Activated CD4-positive, alpha-beta T cell treated with anti-CD3 and anti-CD28 coated beads, Interleukin-2, Interleukin-6, amounts not matched to agents 100 ng/mL and 50 ng/mL, durations not matched to agents 16 hours and 8 hours (primary cell): ENCODE measurements at regions not wholly inside any gene's neighbourhood (a gene's known extent, or its start where the extent isn't known, plus 50 kb on each side); places are given as distances from the start of the nearest gene placed in this dataset.

Source experiments
- DNase-seq: peaks from one replicate; pipeline ENCODE4 v3.0.0-alpha.2; 2020

GRCh38 chr15:39051626-39052322 is 487.2 kb upstream of the RASGRP1 start:
- no peak for DNase-seq

DNA sequence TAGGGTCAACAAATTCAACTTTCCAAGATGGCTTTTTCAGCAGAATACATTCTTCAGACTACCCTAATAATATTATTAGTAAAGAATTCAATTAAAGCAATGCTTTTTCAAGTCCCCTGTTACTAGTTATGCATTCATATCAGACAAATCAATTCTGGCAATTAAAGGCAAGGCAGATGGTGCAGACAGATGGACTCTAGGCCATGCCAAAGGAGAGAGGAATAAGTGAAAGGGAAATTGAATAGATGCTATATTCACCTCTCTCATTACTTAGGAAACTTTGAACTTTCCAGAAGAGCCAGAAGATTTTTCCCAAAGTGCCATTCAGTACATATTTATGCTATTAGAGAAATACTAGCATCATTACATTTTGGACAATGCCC is 487.7 kb upstream of the RASGRP1 start:
- DNase-seq = no peak

DNA sequence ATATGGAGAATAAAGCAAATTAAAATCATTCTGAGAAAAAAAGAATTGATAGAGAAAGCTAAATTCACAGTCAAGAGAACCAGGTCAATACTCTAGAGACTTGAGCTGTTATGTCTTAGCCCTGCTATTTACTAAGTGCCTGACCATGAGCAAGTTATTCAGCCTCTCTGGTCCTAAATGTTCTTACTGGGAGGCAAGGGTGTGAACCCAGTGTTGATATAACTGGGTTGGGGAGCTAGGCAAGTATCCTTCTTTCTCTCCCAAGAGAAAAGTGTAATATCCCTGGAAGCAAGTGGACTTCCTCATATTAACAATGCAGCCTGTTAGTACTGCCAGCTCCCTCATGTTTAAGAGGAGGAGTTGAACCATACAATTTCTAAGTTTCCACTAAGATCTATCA is 488.9 kb upstream of the RASGRP1 start:
- DNase-seq = no peak

DNA sequence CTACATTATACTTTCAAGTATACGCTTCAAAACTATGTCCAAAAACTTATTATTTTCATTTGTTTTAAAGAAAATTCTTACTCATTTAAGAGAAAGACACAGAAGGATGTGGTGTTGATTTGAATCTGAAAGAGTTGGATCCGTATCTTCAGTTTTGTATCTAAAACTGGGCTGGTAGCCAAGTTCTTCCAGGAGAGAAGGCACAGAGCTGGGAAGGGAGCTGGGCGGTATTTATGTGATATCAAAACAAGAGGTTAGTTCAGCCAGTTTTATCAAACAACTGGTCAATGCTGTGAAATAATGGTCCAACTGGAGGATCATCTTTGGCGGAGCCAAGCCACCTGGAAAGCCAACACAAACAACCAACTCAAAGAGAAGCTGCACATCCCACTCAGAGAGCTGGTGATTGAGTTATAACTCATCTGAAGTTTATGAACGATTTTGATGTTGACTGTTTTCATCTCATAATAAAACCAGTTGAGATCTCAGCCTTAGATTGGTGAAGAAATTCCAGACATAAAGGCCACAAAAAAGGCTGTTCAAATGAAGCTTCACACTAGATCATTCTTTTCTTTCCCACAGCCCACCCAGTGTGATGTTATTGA is 489.6 kb upstream of the RASGRP1 start:
- DNase-seq = no peak

GRCh38 chr15:39056357-39056756 is 491.7 kb upstream of the RASGRP1 start:
- DNase-seq = no peak

DNA sequence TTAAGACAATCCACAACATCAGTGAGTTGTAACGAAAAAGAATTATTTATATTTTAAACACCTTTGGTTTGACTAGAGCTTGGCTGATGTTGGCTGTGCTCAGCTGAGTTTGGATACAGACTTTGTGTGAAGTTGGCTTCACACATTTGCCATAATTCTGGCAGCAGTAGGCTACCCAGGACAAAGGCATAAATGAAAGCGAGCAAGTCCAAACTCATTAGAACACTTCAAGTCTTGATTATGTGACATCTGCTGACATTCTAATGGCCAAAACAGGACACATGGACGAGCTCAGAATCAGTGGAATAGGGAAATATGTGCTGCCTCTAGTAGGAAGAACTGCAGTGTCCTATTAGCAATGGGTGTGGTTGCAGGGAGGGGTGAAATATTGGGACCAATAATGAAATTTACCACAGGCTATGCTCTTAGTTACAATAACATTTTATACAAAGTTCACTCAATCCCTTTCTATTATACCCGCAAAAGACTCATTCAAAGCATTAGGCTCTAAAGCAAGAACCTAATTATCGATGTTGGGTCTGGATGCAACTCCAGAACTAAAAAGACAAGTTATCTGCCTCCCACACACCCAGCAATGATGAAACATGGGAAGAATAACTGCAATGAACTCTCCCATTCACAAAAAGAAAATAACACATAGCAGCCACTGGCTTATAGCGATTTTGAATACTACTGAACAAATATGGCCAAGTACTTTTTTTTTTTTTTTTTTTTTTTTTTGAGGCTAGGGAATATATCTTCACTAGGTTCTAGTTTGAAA is 493.9 kb upstream of the RASGRP1 start:
- no peak for DNase-seq

- DNase-seq = no peak
These were observed 495.3 kb upstream of the RASGRP1 start for GRCh38 chr15:39059917-39060316.

GRCh38 chr15:39061952-39062464 is 497.4 kb upstream of the RASGRP1 start:
- no peak for DNase-seq

DNA sequence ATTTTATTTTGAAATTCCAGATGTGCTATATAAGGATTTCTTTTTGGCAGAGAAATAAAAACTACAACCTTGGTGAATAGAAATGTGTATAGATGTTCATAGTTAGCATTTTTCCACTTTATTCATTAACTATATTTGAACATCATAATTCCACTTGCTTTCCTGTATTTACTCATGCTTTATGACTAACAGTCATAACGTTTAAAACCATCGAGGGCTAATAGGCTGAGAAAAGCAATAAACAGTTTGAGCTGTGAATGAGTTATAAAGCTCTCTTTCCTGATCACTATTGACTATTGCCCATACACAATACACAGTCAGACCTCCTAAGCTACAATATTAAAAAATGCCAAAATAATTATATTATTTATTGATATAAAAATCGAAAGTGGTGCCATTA is 502.1 kb upstream of the RASGRP1 start:
- no peak for DNase-seq

DNA sequence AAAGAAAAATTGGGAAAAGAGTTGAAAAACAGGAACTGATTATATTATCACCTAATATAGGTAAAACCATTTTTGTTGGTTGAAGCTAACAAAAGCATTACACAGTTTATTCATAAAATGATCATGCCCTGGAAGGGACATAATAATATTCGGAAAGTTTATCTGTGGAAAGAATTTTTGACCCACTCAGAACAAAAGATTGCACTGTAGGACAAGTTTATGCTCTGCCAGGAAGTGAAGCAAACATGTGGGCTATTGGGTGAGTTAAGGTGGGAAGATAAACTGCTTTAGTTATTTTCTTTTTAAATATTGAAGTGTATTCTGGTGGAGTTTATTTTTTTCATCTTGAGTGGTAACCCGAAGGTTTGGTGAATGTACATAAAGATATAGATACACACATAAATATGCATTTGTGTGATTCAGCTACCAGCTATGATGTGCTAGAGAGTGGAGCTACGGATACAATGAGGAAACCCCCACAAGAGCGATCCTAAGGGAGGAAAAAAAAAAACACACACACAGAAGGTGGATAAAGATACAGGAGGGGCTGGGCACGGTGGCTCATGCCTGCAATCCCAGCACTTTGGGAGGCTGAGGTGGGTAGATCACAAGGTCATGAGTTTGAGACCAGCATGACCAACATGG is 506.4 kb upstream of the THBS1 start:
- DNase-seq = no peak

DNA sequence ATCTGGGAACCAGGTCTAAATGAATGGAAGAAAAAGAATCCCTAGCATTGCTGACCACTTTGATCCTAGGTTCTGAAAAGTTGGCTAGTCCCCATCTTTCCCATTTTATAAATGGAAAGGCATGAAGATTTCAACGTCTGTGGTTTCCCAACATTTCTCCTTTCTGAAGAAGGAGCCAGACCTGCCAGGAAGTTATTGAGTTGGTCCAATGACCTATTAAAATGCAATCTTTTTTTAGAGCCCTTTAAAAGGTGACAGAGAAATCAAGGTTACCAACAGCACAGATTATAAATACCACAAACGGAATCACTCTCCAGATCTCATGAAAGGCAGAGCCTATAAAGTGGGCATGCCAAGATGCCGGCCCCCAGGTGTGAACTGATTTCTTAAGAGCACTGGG is 505.6 kb upstream of the THBS1 start:
- no peak for DNase-seq

GRCh38 chr15:39075756-39076341 is 505.0 kb upstream of the THBS1 start:
- no peak for DNase-seq

DNA sequence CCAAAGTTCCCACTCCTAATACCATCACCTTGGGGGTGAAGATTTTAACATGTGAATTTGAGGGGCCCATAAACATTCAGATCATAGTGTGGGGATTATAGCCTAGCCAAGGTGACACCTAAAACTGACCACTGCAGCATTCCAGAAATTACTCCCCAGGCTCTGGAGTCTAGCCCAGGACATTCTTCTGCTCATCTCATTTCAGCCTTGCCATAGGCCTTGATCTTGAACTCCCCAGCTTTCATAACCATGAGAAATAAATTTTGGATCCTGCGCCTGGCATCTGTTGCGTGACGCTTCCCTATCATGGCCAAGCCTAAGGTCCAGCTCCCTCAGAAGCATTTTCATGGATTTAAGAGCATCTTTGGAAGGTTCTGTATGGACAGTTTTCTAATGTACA is 502.9 kb upstream of the THBS1 start:
- DNase-seq = no peak

DNA sequence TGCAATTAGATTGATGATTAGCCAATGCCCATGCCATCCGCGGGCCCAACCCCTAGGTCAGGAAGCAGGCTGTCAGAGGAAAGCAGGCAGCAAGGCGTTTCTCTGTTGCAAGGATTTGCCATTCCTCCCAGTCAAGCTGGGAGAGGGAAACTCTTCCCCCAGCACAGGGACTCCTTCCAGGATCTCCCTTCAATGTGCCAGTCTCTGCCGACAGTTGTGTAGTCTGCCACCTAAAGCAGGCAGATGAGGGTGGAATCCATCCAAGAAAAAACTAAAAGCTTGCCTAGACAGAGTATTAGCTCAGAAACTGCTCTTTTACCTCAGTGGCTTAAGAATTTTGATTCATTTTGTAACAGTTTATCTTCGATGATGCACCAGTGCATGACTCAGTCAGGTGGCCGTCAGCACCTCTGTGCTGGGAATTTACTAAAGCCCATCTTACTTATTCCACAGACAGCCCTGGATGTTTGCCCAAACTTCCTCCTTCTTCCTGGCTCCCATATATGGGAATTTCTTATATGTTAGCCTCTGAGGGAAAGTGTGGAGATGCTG is 501.5 kb upstream of the THBS1 start:
- no peak for DNase-seq

- DNase-seq = peak; percentile 8
These were observed 497.7 kb upstream of the THBS1 start for GRCh38 chr15:39083213-39083612.

- DNase-seq = peak; percentile 31
These were observed 496.0 kb upstream of the THBS1 start for GRCh38 chr15:39084674-39085530.

DNA sequence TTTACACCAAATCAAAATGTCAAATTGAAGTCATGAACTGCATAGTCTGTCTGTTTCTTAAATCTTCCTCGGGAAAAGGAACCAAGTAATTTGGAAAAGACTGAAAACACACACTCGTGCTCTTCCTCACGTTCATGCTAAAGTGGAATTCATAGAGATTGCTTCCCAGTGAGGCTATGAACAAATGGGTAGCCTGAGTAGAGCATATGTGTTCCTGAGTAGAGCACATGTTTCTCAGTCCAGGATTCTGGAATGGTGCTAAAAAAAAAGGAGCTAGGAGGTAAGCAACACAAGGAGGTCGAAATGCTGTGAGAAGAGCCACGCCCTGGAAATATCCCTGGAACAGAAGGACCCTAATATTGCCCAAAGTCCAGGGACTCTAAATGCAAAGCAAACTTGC is 494.2 kb upstream of the THBS1 start:
- no peak for DNase-seq

DNA sequence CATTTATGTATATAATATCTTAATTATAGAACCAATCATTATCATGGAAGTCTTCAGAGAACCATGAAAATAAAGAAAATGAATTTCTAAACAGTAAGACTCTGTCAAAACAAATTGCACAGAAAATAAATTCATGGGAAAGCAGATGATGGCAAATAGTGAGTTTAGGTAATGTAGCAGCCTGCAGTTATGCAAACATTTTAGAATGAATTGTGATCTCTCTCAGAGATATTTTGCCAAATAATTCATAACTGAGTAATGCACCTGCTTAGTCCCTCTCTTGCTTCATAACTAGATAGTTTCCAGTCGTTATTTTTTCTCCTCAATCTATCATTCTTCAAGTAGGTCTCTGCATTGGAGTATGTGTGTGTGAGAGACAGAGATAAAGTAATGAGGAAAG is 492.7 kb upstream of the THBS1 start:
- no peak for DNase-seq

DNA sequence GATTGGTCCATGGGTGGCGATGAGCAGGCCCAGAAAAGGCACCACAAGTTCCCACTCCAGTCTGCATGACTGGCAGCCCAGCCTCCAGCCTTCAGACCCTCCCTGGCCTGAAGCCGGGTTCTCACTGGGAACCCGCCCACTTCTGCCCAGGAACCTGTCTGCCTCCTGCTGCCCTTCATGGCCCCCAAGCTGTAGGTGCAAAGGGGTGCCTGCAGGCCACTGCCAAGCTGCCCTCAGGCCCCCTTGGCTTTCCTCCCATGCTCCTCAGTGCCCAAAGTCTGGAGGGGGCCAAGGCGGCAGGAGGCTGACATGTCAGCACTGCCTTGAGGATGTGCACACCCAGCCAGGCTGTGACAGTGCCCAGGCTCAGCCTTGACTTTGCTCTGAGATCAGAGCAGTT is 488.5 kb upstream of the THBS1 start:
- DNase-seq = no peak

GRCh38 chr15:39092761-39093160 is 488.1 kb upstream of the THBS1 start:
- no peak for DNase-seq

DNA sequence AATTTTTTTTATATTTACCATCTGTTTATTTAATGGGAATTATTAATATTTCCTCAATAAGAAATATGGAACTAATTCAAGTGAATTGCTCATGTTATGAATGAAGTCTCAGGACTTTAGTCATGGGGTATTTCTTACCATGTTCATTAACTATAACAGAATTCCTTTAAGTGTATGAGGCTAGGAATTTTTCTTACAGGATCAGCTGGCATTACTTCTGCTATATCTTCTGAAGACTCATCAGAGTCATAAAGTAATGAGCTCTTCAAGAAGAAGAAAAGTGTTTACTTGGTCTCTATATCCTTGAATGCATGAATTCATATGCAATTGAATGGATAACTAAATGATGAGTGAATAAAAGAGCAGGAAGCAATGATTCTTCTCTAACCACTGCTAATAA is 486.8 kb upstream of the THBS1 start:
- no peak for DNase-seq
